Breast epithelium (tissue), 3 donors: ENCODE measurements at regions not wholly inside any gene's neighbourhood (a gene's known extent, or its start where the extent isn't known, plus 50 kb on each side); places are given as distances from the start of the nearest gene placed in this dataset.

ENCODE experiments used
- POLR2A ChIP-seq: fragments of 450-650 bp; IDR thresholded peaks from one replicate; pipeline ENCODE4 v1.6.1; 2016; ENCODE audit warnings: antibody characterized with exemption, mild to moderate bottlenecking, moderate library complexity
- TF ChIP-seq, protein P1 (sequence below), 3 donors: fragments of 450-650 bp; IDR thresholded peaks; one replicate each; pipeline ENCODE4 v1.5.1; 2016 to 2017; ENCODE audit warnings: antibody characterized with exemption in 3 of 3, mild to moderate bottlenecking in 3 of 3, moderate library complexity in 3 of 3

GRCh38 chr20:39309458-39309857 is 347.3 kb downstream of the DHX35 start:
- TF ChIP-seq, protein P1, sequence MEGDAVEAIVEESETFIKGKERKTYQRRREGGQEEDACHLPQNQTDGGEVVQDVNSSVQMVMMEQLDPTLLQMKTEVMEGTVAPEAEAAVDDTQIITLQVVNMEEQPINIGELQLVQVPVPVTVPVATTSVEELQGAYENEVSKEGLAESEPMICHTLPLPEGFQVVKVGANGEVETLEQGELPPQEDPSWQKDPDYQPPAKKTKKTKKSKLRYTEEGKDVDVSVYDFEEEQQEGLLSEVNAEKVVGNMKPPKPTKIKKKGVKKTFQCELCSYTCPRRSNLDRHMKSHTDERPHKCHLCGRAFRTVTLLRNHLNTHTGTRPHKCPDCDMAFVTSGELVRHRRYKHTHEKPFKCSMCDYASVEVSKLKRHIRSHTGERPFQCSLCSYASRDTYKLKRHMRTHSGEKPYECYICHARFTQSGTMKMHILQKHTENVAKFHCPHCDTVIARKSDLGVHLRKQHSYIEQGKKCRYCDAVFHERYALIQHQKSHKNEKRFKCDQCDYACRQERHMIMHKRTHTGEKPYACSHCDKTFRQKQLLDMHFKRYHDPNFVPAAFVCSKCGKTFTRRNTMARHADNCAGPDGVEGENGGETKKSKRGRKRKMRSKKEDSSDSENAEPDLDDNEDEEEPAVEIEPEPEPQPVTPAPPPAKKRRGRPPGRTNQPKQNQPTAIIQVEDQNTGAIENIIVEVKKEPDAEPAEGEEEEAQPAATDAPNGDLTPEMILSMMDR (IDR thresholded peaks at IDR 0.05) = no peak
- no peak for TF ChIP-seq POLR2A
